CD4-positive, alpha-beta T cell (primary cell): ENCODE measurements at regions not wholly inside any gene's neighbourhood (a gene's known extent, or its start where the extent isn't known, plus 50 kb on each side); places are given as distances from the start of the nearest gene placed in this dataset.

Source experiments
- ATAC-seq: fragments of 200-7000 bp; cut with Tn5 transposase; one replicate; pipeline ENCODE4 v1.10.0; 2022; ENCODE audit warnings: mild to moderate bottlenecking; ENCODE audit not compliant: poor library complexity
- CTCF ChIA-PET: fragments of 350-600 bp; sonication (Branson Sonifier 250); formaldehyde crosslinking; loops from one replicate; lab custom pipeline; 2021; ENCODE audit warnings: antibody characterized with exemption, inconsistent platforms; lab: Charles Lee
- POLR2A ChIA-PET: fragments of 350-600 bp; sonication (Branson Sonifier 250); formaldehyde crosslinking; loops from one replicate; lab custom pipeline; 2021; ENCODE audit warnings: antibody characterized with exemption, inconsistent platforms; lab: Charles Lee
- DNase-seq, 14 experiments: peaks; one replicate each; pipeline ENCODE4 v3.0.0-alpha.2; 2013 to 2020; ENCODE audit warnings: mixed read lengths in 2 of 14
- H3K27ac ChIP-seq, 2 donors: one replicate each; pipeline versions ENCODE4 v1.5.1 to v1.7.0; 2013; ENCODE audit warnings: low read length in 2 of 2, low read depth in 1 of 2, mild to moderate bottlenecking in 1 of 2
- H3K27me3 ChIP-seq, 2 experiments: 1 replicate in 1 of 2; 2 replicates in 1 of 2; pipeline versions ENCODE4 v1.6.1 to v1.7.0; 2013; ENCODE audit warnings: low read length in 2 of 2, control low read depth in 1 of 2, mild to moderate bottlenecking in 1 of 2, moderate library complexity in 1 of 2; ENCODE audit not compliant: insufficient read depth in 2 of 2, control insufficient read depth in 1 of 2
- H3K36me3 ChIP-seq: one replicate; pipeline ENCODE4 v1.6.1; 2013; ENCODE audit warnings: low read length, control low read depth; ENCODE audit not compliant: insufficient read depth
- H3K4me1 ChIP-seq: one replicate; pipeline ENCODE4 v1.6.1; 2013; ENCODE audit warnings: low read length, control low read depth; ENCODE audit not compliant: insufficient read depth
- H3K4me3 ChIP-seq: one replicate; pipeline ENCODE4 v1.5.1; 2013; ENCODE audit warnings: mild to moderate bottlenecking, low read length, moderate library complexity
- H3K9me3 ChIP-seq, 2 experiments: 1 replicate in 1 of 2; 2 replicates in 1 of 2; pipeline versions ENCODE4 v1.6.1 to v1.7.0; 2013; ENCODE audit warnings: low read length in 2 of 2, mild to moderate bottlenecking in 2 of 2, control low read depth in 1 of 2, moderate library complexity in 1 of 2; ENCODE audit not compliant: control insufficient read depth in 1 of 2, insufficient read depth in 1 of 2
- H3K27ac Mint-ChIP-seq: one replicate; pipeline ENCODE4 v1.8.0; 2020; ENCODE audit warnings: mixed read lengths
- H3K27me3 Mint-ChIP-seq: one replicate; pipeline ENCODE4 v1.8.0; 2021; ENCODE audit warnings: mixed read lengths
- H3K36me3 Mint-ChIP-seq: one replicate; pipeline ENCODE4 v1.8.0; 2021; ENCODE audit warnings: low read depth, mixed read lengths
- H3K4me1 Mint-ChIP-seq: one replicate; pipeline ENCODE4 v1.8.0; 2021; ENCODE audit warnings: low read depth, mixed read lengths
- H3K4me3 Mint-ChIP-seq: one replicate; pipeline ENCODE4 v1.8.0; 2020; ENCODE audit warnings: mild to moderate bottlenecking, mixed read lengths
- H3K9me3 Mint-ChIP-seq: one replicate; pipeline ENCODE4 v1.8.0; 2020; ENCODE audit warnings: mixed read lengths
- intact Hi-C, 2 experiments: fragments of 100-400 bp; cut with DNase I in 1 of 2; cut with micrococcal nuclease in 1 of 2; formaldehyde crosslinking; loops; one replicate each; pipeline versions ENCODE4 v1.15.1 to v1.9.0; 2023 to 2025; cut with DNase I, micrococcal nuclease
- TF ChIP-seq, protein P1 (sequence below): fragments of 200-600 bp; IDR thresholded peaks from one replicate; pipeline ENCODE4 v1.8.0; 2022; ENCODE audit warnings: antibody characterized with exemption, mild to moderate bottlenecking

DNA sequence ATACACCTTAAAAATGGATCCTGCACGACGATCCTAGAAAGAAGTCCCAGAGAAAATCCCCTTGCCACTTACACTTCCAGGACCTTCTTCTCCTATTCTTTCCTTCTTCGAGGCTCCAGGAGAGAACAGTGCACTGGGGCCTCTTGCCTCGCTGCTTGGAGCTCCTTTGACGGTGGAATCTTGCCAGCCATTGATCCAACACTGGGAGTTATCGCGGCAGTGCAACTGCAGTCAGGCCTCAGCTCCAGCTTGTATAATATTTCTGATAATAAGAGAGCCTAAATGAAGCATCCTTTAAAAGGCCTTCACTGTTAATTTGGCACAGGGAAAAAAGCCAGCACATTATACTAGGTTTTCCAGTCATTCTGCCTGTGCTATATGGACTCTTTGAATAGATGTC, 216.9 kb upstream of the PARD3B start:
- intact Hi-C loops, result loop anchor here in 1 of 2 experiments (5.0 to 10.0 kb wide), 2 partner anchors 1126 to 1484 kb away; no protein-coding TSS in a partner anchor
- CTCF ChIA-PET, result no interaction called here

DNA sequence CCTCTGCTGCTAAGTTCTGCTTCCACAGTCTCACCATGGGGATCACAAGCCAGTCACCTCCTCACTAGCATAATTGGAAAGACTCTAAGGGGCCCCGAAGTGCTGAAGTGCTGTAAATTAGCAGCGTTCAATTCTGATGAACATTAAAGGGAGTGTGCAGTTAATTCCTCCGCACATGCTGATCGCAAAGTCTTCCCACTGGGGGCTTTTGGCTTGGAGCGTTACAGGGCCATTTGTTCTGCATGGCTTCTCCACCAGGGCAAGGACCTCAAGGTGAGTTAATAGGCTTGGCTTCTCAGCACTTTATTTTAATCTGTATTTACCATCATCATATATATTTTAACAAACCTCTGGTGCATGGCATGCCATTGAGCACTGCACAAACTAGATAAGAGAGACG, 216.3 kb upstream of the PARD3B start:
- ChIA-PET POLR2A (no interaction called here), CTCF (no interaction called here)
- TF ChIP-seq, protein P1, sequence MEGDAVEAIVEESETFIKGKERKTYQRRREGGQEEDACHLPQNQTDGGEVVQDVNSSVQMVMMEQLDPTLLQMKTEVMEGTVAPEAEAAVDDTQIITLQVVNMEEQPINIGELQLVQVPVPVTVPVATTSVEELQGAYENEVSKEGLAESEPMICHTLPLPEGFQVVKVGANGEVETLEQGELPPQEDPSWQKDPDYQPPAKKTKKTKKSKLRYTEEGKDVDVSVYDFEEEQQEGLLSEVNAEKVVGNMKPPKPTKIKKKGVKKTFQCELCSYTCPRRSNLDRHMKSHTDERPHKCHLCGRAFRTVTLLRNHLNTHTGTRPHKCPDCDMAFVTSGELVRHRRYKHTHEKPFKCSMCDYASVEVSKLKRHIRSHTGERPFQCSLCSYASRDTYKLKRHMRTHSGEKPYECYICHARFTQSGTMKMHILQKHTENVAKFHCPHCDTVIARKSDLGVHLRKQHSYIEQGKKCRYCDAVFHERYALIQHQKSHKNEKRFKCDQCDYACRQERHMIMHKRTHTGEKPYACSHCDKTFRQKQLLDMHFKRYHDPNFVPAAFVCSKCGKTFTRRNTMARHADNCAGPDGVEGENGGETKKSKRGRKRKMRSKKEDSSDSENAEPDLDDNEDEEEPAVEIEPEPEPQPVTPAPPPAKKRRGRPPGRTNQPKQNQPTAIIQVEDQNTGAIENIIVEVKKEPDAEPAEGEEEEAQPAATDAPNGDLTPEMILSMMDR, result no peak
- no peak overlapping the region for H3K4me3 ChIP-seq
- no peak overlapping the region for H3K4me3 Mint-ChIP-seq
- H3K27me3 ChIP-seq, result peaks cover 0 to 6% of the 10 kb centered on the region in 2 experiments
- ATAC-seq (no peak), DNase-seq (no peak)
- H3K36me3 Mint-ChIP-seq, result no peaks in the 10 kb centered on the region
- no peaks in the 10 kb centered on the region for H3K9me3 Mint-ChIP-seq
- H3K4me1 Mint-ChIP-seq, result no peaks in the 10 kb centered on the region
- H3K4me1 ChIP-seq, result no peaks in the 10 kb centered on the region
- H3K27me3 Mint-ChIP-seq, result peaks cover 15% of the 10 kb centered on the region
- intact Hi-C loops, result loop anchor here in 1 of 2 experiments (5.0 to 10.0 kb wide), 2 partner anchors 1126 to 1483 kb away; no protein-coding TSS in a partner anchor
- H3K27ac Mint-ChIP-seq, result no peak overlapping the region
- no peaks in the 10 kb centered on the region for H3K36me3 ChIP-seq
- no peak overlapping the region for H3K27ac ChIP-seq
- no peaks in the 10 kb centered on the region for H3K9me3 ChIP-seq

More for the DNA sequence above, 216.9 kb upstream of the PARD3B start:
- Histone ChIP-seq H3K36me3 (no peaks in the 10 kb centered on the region), H3K27me3 (peaks cover 0 to 3% of the 10 kb centered on the region in 2 experiments), H3K9me3 (no peaks in the 10 kb centered on the region), H3K4me3 (no peak overlapping the region), H3K27ac (no peak overlapping the region), H3K4me1 (no peaks in the 10 kb centered on the region)
- H3K4me1 Mint-ChIP-seq, result no peaks in the 10 kb centered on the region
- POLR2A ChIA-PET, result no interaction called here
- ATAC-seq (no peak), DNase-seq (no peak)
- no peak overlapping the region for H3K4me3 Mint-ChIP-seq
- TF ChIP-seq, protein P1, result no peak
- no peaks in the 10 kb centered on the region for H3K36me3 Mint-ChIP-seq
- no peak overlapping the region for H3K27ac Mint-ChIP-seq
- no peaks in the 10 kb centered on the region for H3K9me3 Mint-ChIP-seq
- H3K27me3 Mint-ChIP-seq, result peaks cover 19% of the 10 kb centered on the region

DNA sequence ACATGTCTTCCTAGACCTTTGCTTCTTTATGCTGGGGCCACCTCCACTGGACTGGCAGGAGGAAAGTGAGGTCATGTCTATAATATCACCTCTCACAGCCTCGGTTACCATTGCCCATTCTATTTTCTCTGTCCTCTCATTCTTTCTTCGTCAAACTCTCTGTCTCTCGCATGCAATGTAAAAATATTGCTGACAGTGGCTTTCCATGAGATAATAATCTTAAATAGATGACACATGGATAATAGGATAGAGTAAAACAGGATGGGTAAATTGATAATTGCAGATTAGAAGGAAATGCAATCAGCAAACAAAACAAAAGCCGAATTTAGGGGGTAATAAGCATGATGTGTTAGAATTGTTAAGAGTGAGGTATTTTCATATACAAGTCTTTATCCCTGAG, 215.7 kb upstream of the PARD3B start:
- Histone ChIP-seq H3K27me3 (peaks cover 4 to 10% of the 10 kb centered on the region in 2 experiments), H3K4me3 (no peak overlapping the region), H3K36me3 (no peaks in the 10 kb centered on the region), H3K4me1 (no peaks in the 10 kb centered on the region), H3K27ac (no peak overlapping the region), H3K9me3 (no peaks in the 10 kb centered on the region)
- Mint-ChIP-seq H3K9me3 (no peaks in the 10 kb centered on the region), H3K4me3 (no peak overlapping the region), H3K36me3 (no peaks in the 10 kb centered on the region), H3K27ac (no peak overlapping the region), H3K4me1 (no peaks in the 10 kb centered on the region), H3K27me3 (peaks cover 15% of the 10 kb centered on the region)
- ATAC-seq, result no peak
- DNase-seq, result no peak
- TF ChIP-seq, protein P1, result no peak
- intact Hi-C loops, result loop anchor here in 1 of 2 experiments (5.0 to 10.0 kb wide), 2 partner anchors 1125 to 1483 kb away; no protein-coding TSS in a partner anchor
- POLR2A ChIA-PET, result no interaction called here
- CTCF ChIA-PET, result no interaction called here
